Stimulated activated CD4-positive, alpha-beta T cell treated with anti-CD3 and anti-CD28 coated beads, Interleukin-12 subunit alpha, Interleukin-12 subunit beta, amount 100 ng/mL, for 4 hours (primary cell): ENCODE measurements at regions not wholly inside any gene's neighbourhood (a gene's known extent, or its start where the extent isn't known, plus 50 kb on each side); places are given as distances from the start of the nearest gene placed in this dataset.

Experiments
- DNase-seq: peaks from one replicate; pipeline ENCODE4 v3.0.0-alpha.2; 2020

- DNase-seq = no peak
Measured at GRCh38 chr16:86093801-86094750, 195.1 kb downstream of the IRF8 start.

GRCh38 chr16:86095131-86095752, 196.3 kb downstream of the IRF8 start:
- no peak for DNase-seq

- no peak for DNase-seq
Measured at GRCh38 chr16:86095906-86096485, 197.0 kb downstream of the IRF8 start.

- no peak for DNase-seq
Measured at GRCh38 chr16:86096850-86097249, 197.9 kb downstream of the IRF8 start.

GRCh38 chr16:86099326-86099725, 200.4 kb downstream of the IRF8 start:
- no peak for DNase-seq

GRCh38 chr16:86100205-86101136, 201.5 kb downstream of the IRF8 start:
- no peak for DNase-seq

- DNase-seq = no peak
Measured at GRCh38 chr16:86101137-86101896, 202.4 kb downstream of the IRF8 start.

- no peak for DNase-seq
Measured at GRCh38 chr16:86101897-86102157, 202.9 kb downstream of the IRF8 start.

- no peak for DNase-seq
Measured at GRCh38 chr16:86103320-86103719, 204.4 kb downstream of the IRF8 start.

- no peak for DNase-seq
Measured at GRCh38 chr16:86104537-86105048, 205.6 kb downstream of the IRF8 start.

- no peak for DNase-seq
Measured at GRCh38 chr16:86107215-86107825, 208.4 kb downstream of the IRF8 start.

GRCh38 chr16:86108062-86108461, 209.1 kb downstream of the IRF8 start:
- no peak for DNase-seq

GRCh38 chr16:86110134-86110533, 211.2 kb downstream of the IRF8 start:
- no peak for DNase-seq

- DNase-seq = no peak
Measured at GRCh38 chr16:86110726-86111125, 211.8 kb downstream of the IRF8 start.

GRCh38 chr16:86112178-86112577, 213.2 kb downstream of the IRF8 start:
- no peak for DNase-seq

GRCh38 chr16:86117235-86117634, 218.3 kb downstream of the IRF8 start:
- no peak for DNase-seq

GRCh38 chr16:86117756-86118155, 218.8 kb downstream of the IRF8 start:
- no peak for DNase-seq

- DNase-seq = no peak
Measured at GRCh38 chr16:86118467-86119307, 219.7 kb downstream of the IRF8 start.

GRCh38 chr16:86120201-86121192, 221.5 kb downstream of the IRF8 start:
- no peak for DNase-seq
